VCaP (cell line): ENCODE measurements at regions not wholly inside any gene's neighbourhood (a gene's known extent, or its start where the extent isn't known, plus 50 kb on each side); places are given as distances from the start of the nearest gene placed in this dataset.

Experiments
- H3K27ac ChIP-seq: fragments of 450-650 bp; 2 replicates; pipeline ENCODE4 v1.5.1; 2017
- TF ChIP-seq, protein P1 (sequence below): fragments of 450-650 bp; conservative IDR thresholded peaks from 2 replicates; pipeline ENCODE4 v1.5.1; 2017; ENCODE audit warnings: mild to moderate bottlenecking, moderate library complexity

DNA sequence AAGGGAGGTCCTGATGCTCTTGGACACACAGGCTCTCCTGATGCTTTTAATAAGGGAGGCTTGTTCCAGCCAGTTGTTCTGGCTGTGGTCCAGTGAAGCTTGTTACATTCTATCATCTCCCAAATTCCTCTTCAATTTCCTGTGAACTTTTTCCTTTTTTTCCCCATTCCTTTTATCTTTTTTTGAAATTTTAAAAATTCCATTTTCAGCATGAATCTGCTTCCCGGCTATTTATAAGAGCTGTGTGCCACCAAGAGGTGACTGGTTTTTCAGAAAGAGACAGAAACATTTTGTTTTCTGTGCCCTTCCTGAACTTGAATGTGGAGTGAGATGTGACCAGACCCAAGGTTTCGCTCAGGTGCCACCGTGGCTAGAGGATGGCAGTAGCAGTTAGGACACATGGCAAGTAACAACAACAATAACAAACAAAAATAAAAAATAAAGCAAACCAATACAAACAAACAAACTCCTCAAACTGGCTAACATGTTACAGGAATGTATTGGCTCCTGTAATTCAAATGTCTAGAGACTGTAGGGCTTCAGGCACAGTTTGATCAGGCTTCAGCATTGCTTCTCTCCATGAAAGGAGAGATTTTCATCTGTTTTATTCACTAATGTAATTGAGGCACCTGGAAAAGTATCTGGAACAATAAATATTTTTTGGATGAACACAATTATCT is 121.1 kb downstream of the BOD1 start:
- H3K27ac ChIP-seq = no peak overlapping the region

GRCh38 chr5:173494446-173494845 is 122.0 kb downstream of the BOD1 start:
- TF ChIP-seq, protein P1, sequence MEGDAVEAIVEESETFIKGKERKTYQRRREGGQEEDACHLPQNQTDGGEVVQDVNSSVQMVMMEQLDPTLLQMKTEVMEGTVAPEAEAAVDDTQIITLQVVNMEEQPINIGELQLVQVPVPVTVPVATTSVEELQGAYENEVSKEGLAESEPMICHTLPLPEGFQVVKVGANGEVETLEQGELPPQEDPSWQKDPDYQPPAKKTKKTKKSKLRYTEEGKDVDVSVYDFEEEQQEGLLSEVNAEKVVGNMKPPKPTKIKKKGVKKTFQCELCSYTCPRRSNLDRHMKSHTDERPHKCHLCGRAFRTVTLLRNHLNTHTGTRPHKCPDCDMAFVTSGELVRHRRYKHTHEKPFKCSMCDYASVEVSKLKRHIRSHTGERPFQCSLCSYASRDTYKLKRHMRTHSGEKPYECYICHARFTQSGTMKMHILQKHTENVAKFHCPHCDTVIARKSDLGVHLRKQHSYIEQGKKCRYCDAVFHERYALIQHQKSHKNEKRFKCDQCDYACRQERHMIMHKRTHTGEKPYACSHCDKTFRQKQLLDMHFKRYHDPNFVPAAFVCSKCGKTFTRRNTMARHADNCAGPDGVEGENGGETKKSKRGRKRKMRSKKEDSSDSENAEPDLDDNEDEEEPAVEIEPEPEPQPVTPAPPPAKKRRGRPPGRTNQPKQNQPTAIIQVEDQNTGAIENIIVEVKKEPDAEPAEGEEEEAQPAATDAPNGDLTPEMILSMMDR = no peak
- H3K27ac ChIP-seq = no peak overlapping the region

More for the DNA sequence above, 121.1 kb downstream of the BOD1 start:
- TF ChIP-seq, protein P1 = no peak

- TF ChIP-seq, protein P1 = no peak
- H3K27ac ChIP-seq = no peak overlapping the region
Observed at GRCh38 chr5:173493846-173494245, 122.6 kb downstream of the BOD1 start.

- TF ChIP-seq, protein P1 = no peak
- H3K27ac ChIP-seq = no peak overlapping the region
Observed at GRCh38 chr5:173493040-173493439, 123.4 kb downstream of the BOD1 start.

GRCh38 chr5:173490681-173491080 is 125.8 kb downstream of the BOD1 start:
- no peak overlapping the region for H3K27ac ChIP-seq
- TF ChIP-seq, protein P1 = no peak

GRCh38 chr5:173488144-173488543 is 128.3 kb downstream of the BOD1 start:
- no peak overlapping the region for H3K27ac ChIP-seq
- TF ChIP-seq, protein P1 = no peak

GRCh38 chr5:173487300-173487699 is 129.2 kb downstream of the BOD1 start:
- no peak overlapping the region for H3K27ac ChIP-seq
- TF ChIP-seq, protein P1 = no peak
